ENCODE measurements at regions not wholly inside any gene's neighbourhood (a gene's known extent, or its start where the extent isn't known, plus 50 kb on each side); places are given as distances from the start of the nearest gene placed in this dataset.
"Not testable (repeated sequence)": the region's sequence is repeated elsewhere in the genome, so short reads cannot be mapped to it uniquely, and the experiment has no call there.

- no peaks in the 10 kb centered on the region for H3K4me1 ChIP-seq (ENCODE audit: control insufficient read depth, insufficient read depth, low read length, poor library complexity, severe bottlenecking)
- no peaks in the 10 kb centered on the region for H3K9me3 ChIP-seq (ENCODE audit: control insufficient read depth in 2 of 2, low read length in 2 of 2)
- H3K4me3 ChIP-seq (ENCODE audit: low read depth, low read length): no peak overlapping the region
- no peaks in the 10 kb centered on the region for H3K27me3 ChIP-seq (ENCODE audit: control insufficient read depth, insufficient read depth, low read length)
- peaks cover 0 to 7% (median 2%) of the 10 kb centered on the region in 7 donors for H3K9me3 Mint-ChIP-seq
- no peak overlapping the region for H3K27ac ChIP-seq (ENCODE audit: insufficient read depth, low read length, poor library complexity, severe bottlenecking)
- no peaks in the 10 kb centered on the region for H3K36me3 Mint-ChIP-seq
- H3K4me1 Mint-ChIP-seq: no peaks in the 10 kb centered on the region
- no peak overlapping the region for H3K27ac Mint-ChIP-seq
- no peaks in the 10 kb centered on the region for H3K27me3 Mint-ChIP-seq
- H3K36me3 ChIP-seq (ENCODE audit: control insufficient read depth, insufficient read depth, low read length): no peaks in the 10 kb centered on the region
- ATAC-seq (ENCODE audit: low read depth in 2 of 2): no peak
- DNase-seq: no peak
- no peak overlapping the region for H3K4me3 Mint-ChIP-seq
Observed at GRCh38 chr5:13581132-13581531, 363.4 kb downstream of the DNAH5 start.

- Mint-ChIP-seq H3K4me1 (no peaks in the 10 kb centered on the region), H3K36me3 (no peaks in the 10 kb centered on the region), H3K27me3 (no peaks in the 10 kb centered on the region), H3K27ac (no peak overlapping the region), H3K9me3 (peaks cover 0 to 7% (median 2%) of the 10 kb centered on the region in 7 donors), H3K4me3 (no peak overlapping the region)
- DNase-seq (no peak), ATAC-seq (ENCODE audit: low read depth in 2 of 2) (no peak)
- Histone ChIP-seq H3K27ac (ENCODE audit: insufficient read depth, low read length, poor library complexity, severe bottlenecking) (no peak overlapping the region), H3K27me3 (ENCODE audit: control insufficient read depth, insufficient read depth, low read length) (no peaks in the 10 kb centered on the region), H3K9me3 (ENCODE audit: control insufficient read depth in 2 of 2, low read length in 2 of 2) (no peaks in the 10 kb centered on the region), H3K4me3 (ENCODE audit: low read depth, low read length) (no peak overlapping the region), H3K36me3 (ENCODE audit: control insufficient read depth, insufficient read depth, low read length) (no peaks in the 10 kb centered on the region), H3K4me1 (ENCODE audit: control insufficient read depth, insufficient read depth, low read length, poor library complexity, severe bottlenecking) (no peaks in the 10 kb centered on the region)
Observed at GRCh38 chr5:13580058-13580457, 364.4 kb downstream of the DNAH5 start.

- H3K27ac ChIP-seq (ENCODE audit: insufficient read depth, low read length, poor library complexity, severe bottlenecking); H3K9me3 ChIP-seq (ENCODE audit: control insufficient read depth in 2 of 2, low read length in 2 of 2); H3K27ac Mint-ChIP-seq; DNase-seq; H3K36me3 Mint-ChIP-seq; H3K4me1 Mint-ChIP-seq; H3K36me3 ChIP-seq (ENCODE audit: control insufficient read depth, insufficient read depth, low read length); H3K4me1 ChIP-seq (ENCODE audit: control insufficient read depth, insufficient read depth, low read length, poor library complexity, severe bottlenecking); ATAC-seq (ENCODE audit: low read depth in 2 of 2); H3K27me3 ChIP-seq (ENCODE audit: control insufficient read depth, insufficient read depth, low read length); H3K27me3 Mint-ChIP-seq; H3K4me3 Mint-ChIP-seq; H3K9me3 Mint-ChIP-seq; H3K4me3 ChIP-seq (ENCODE audit: low read depth, low read length): not testable (repeated sequence)
Observed at GRCh38 chr5:13579091-13579490, 365.4 kb downstream of the DNAH5 start.

- H3K9me3 Mint-ChIP-seq; H3K27ac ChIP-seq (ENCODE audit: insufficient read depth, low read length, poor library complexity, severe bottlenecking); H3K4me3 ChIP-seq (ENCODE audit: low read depth, low read length); H3K27me3 ChIP-seq (ENCODE audit: control insufficient read depth, insufficient read depth, low read length); H3K36me3 ChIP-seq (ENCODE audit: control insufficient read depth, insufficient read depth, low read length); ATAC-seq (ENCODE audit: low read depth in 2 of 2); H3K4me1 ChIP-seq (ENCODE audit: control insufficient read depth, insufficient read depth, low read length, poor library complexity, severe bottlenecking); H3K27me3 Mint-ChIP-seq; H3K4me1 Mint-ChIP-seq; H3K36me3 Mint-ChIP-seq; DNase-seq; H3K27ac Mint-ChIP-seq; H3K9me3 ChIP-seq (ENCODE audit: control insufficient read depth in 2 of 2, low read length in 2 of 2); H3K4me3 Mint-ChIP-seq: not testable (repeated sequence)
Observed at GRCh38 chr5:13578311-13579039, 366.0 kb downstream of the DNAH5 start.

GRCh38 chr5:13574574-13574973 is 369.9 kb downstream of the DNAH5 start:
- peaks cover 0 to 14% (median 6%) of the 10 kb centered on the region in 7 donors for H3K9me3 Mint-ChIP-seq

GRCh38 chr5:13572163-13572562 is 372.3 kb downstream of the DNAH5 start:
- H3K9me3 Mint-ChIP-seq: peaks cover 0 to 15% (median 9%) of the 10 kb centered on the region in 7 donors

More at GRCh38 chr5:13574574-13574973, 369.9 kb downstream of the DNAH5 start:
- DNase-seq (no peak), ATAC-seq (ENCODE audit: low read depth in 2 of 2) (no peak)
- H3K4me3 Mint-ChIP-seq: no peak overlapping the region
- H3K27me3 Mint-ChIP-seq: no peaks in the 10 kb centered on the region
- H3K4me1 ChIP-seq (ENCODE audit: control insufficient read depth, insufficient read depth, low read length, poor library complexity, severe bottlenecking): no peaks in the 10 kb centered on the region
- H3K4me1 Mint-ChIP-seq: no peaks in the 10 kb centered on the region
- no peak overlapping the region for H3K4me3 ChIP-seq (ENCODE audit: low read depth, low read length)
- no peaks in the 10 kb centered on the region for H3K27me3 ChIP-seq (ENCODE audit: control insufficient read depth, insufficient read depth, low read length)
- H3K27ac ChIP-seq (ENCODE audit: insufficient read depth, low read length, poor library complexity, severe bottlenecking): no peak overlapping the region
- H3K27ac Mint-ChIP-seq: no peak overlapping the region
- no peaks in the 10 kb centered on the region for H3K36me3 ChIP-seq (ENCODE audit: control insufficient read depth, insufficient read depth, low read length)
- no peaks in the 10 kb centered on the region for H3K36me3 Mint-ChIP-seq
- peaks cover 0 to 5% of the 10 kb centered on the region in 2 experiments for H3K9me3 ChIP-seq (ENCODE audit: control insufficient read depth in 2 of 2, low read length in 2 of 2)

GRCh38 chr5:13569090-13569715 is 375.3 kb downstream of the DNAH5 start:
- Mint-ChIP-seq H3K27ac (no peak overlapping the region), H3K9me3 (peaks cover 3 to 23% (median 10%) of the 10 kb centered on the region in 7 donors), H3K27me3 (no peaks in the 10 kb centered on the region), H3K36me3 (no peaks in the 10 kb centered on the region), H3K4me1 (no peaks in the 10 kb centered on the region), H3K4me3 (no peak overlapping the region)
- DNase-seq: no peak
- Histone ChIP-seq H3K9me3 (ENCODE audit: control insufficient read depth in 2 of 2, low read length in 2 of 2) (peaks cover 0 to 5% of the 10 kb centered on the region in 2 experiments), H3K27ac (ENCODE audit: insufficient read depth, low read length, poor library complexity, severe bottlenecking) (no peak overlapping the region), H3K4me3 (ENCODE audit: low read depth, low read length) (no peak overlapping the region), H3K27me3 (ENCODE audit: control insufficient read depth, insufficient read depth, low read length) (no peaks in the 10 kb centered on the region), H3K4me1 (ENCODE audit: control insufficient read depth, insufficient read depth, low read length, poor library complexity, severe bottlenecking) (no peaks in the 10 kb centered on the region), H3K36me3 (ENCODE audit: control insufficient read depth, insufficient read depth, low read length) (no peaks in the 10 kb centered on the region)
- no peak for ATAC-seq (ENCODE audit: low read depth in 2 of 2)

More at GRCh38 chr5:13572163-13572562, 372.3 kb downstream of the DNAH5 start:
- no peak for DNase-seq
- Histone ChIP-seq H3K36me3 (ENCODE audit: control insufficient read depth, insufficient read depth, low read length) (no peaks in the 10 kb centered on the region), H3K4me1 (ENCODE audit: control insufficient read depth, insufficient read depth, low read length, poor library complexity, severe bottlenecking) (no peaks in the 10 kb centered on the region), H3K27ac (ENCODE audit: insufficient read depth, low read length, poor library complexity, severe bottlenecking) (no peak overlapping the region), H3K9me3 (ENCODE audit: control insufficient read depth in 2 of 2, low read length in 2 of 2) (peaks cover 0 to 5% of the 10 kb centered on the region in 2 experiments), H3K27me3 (ENCODE audit: control insufficient read depth, insufficient read depth, low read length) (no peaks in the 10 kb centered on the region), H3K4me3 (ENCODE audit: low read depth, low read length) (no peak overlapping the region)
- Mint-ChIP-seq H3K27ac (no peak overlapping the region), H3K36me3 (no peaks in the 10 kb centered on the region), H3K4me1 (no peaks in the 10 kb centered on the region), H3K27me3 (no peaks in the 10 kb centered on the region), H3K4me3 (no peak overlapping the region)
- ATAC-seq (ENCODE audit: low read depth in 2 of 2): no peak

- Histone ChIP-seq H3K27me3 (ENCODE audit: control insufficient read depth, insufficient read depth, low read length) (no peaks in the 10 kb centered on the region), H3K36me3 (ENCODE audit: control insufficient read depth, insufficient read depth, low read length) (no peaks in the 10 kb centered on the region), H3K27ac (ENCODE audit: insufficient read depth, low read length, poor library complexity, severe bottlenecking) (no peak overlapping the region), H3K4me1 (ENCODE audit: control insufficient read depth, insufficient read depth, low read length, poor library complexity, severe bottlenecking) (no peaks in the 10 kb centered on the region), H3K4me3 (ENCODE audit: low read depth, low read length) (no peak overlapping the region), H3K9me3 (ENCODE audit: control insufficient read depth in 2 of 2, low read length in 2 of 2) (peaks cover 0 to 5% of the 10 kb centered on the region in 2 experiments)
- Mint-ChIP-seq H3K9me3 (peaks cover 5 to 23% (median 9%) of the 10 kb centered on the region in 7 donors), H3K27ac (no peak overlapping the region), H3K27me3 (no peaks in the 10 kb centered on the region), H3K4me1 (no peaks in the 10 kb centered on the region), H3K4me3 (no peak overlapping the region), H3K36me3 (no peaks in the 10 kb centered on the region)
- DNase-seq (no peak), ATAC-seq (ENCODE audit: low read depth in 2 of 2) (no peak)
Observed at GRCh38 chr5:13567819-13568218, 376.7 kb downstream of the DNAH5 start.
